Activated CD4-positive, alpha-beta T cell treated with anti-CD3 and anti-CD28 coated beads for 24 hours (primary cell): ENCODE measurements at regions not wholly inside any gene's neighbourhood (a gene's known extent, or its start where the extent isn't known, plus 50 kb on each side); places are given as distances from the start of the nearest gene placed in this dataset.

ENCODE experiments used
- DNase-seq, 2 donors: peaks; one replicate each; pipeline ENCODE4 v3.0.0-alpha.2; 2020; ENCODE audit warnings: low read depth in 2 of 2

DNA sequence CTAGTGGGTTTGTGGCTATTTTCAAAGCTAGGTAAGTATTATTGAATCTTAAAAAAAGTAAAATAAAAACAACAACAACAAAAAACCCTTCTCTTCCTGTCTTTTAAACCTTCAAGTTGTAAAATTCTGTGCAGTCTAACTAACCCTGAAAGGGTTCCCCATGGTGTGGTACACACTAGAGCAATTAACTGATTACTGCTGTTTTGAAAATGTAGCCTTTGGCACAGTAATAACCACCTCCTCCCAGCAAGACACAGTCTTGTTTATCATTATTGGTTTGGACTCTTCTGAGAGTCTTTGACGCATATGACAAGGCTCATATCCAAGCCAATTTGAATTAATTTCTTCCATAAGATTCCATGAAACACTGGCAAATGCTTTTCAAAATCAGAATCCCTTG lies 2184.6 kb upstream of the PIK3C3 start:
- no peak for DNase-seq

- DNase-seq: no peak
Observed at GRCh38 chr18:39764873-39765272, 2190.2 kb upstream of the PIK3C3 start.

DNA sequence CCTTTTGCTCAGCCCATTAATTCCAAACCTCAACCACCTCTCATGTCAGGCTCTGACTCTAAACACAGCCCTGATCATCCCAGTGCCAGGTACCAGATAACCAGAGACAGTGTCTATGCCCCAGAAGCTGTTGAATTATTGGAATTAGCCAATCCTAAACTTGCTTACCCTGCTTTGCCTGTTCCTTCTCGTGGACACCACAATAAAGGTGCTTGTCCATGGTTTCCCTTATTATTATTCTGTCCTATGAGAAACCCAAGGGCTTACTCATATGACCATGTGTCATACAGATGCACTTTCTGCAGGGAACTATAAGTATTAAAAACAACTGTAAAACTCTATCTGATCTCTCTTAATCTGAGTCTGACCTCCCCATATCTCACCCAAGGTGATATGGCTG lies 2193.8 kb upstream of the PIK3C3 start:
- no peak for DNase-seq

GRCh38 chr18:39759926-39760325 lies 2194.3 kb upstream of the CELF4 start:
- no peak for DNase-seq

DNA sequence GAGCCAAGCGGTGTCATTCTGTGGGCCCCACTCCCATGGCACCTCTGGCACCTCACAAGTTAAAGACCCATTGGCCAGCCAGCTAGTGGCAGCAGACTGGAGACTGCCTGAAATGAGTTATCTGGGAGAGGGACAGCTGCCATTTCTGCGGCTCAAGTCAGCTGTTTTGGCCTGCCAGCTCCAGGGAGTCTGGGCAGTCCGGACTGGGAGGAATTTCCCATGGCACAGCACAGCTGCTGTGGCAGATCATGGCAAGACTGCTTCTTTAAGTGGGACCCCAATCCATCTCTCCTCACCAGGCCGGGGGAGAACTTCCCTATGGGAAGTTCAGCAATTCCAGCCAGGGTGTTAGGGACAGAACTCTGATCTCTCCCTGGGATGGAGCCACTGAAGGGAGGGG lies 2187.6 kb upstream of the CELF4 start:
- no peak for DNase-seq

DNA sequence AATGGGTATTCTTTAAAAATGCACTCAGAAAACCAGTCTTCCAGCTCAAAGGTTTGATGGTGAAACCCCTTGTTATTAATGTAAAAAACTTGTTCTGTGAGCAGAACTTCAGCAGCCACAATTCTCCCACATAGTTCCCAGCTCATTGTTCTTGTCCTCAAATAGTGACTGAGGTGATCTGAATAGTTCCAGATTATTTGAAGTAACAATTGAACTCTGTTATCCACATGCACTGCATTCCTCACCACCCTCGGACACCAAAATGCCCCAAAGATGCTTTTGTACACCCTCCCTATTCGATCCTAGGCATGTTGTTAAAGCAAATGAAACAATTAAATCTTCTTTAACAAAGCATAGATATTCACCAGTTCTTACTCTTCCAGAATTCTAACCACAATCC lies 2186.8 kb upstream of the CELF4 start:
- DNase-seq: no peak

DNA sequence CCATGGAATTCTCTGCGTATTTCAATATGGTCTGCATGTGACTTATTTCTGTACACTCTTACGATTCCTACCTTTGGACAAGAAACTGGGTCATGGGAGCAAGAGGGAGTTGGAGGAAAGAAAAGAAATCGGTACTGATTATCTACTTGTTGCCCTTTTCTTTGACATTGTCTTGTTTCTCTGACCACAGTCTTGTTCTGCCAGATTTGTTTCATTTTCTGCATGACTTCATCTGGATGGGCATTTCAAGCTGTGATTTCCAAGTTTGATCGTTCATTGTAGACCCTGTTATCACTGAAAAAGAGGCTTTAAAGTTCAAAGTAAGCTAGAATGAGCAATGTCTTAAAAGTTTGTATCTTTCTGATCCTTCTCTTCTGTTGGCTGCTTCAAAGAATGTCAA lies 2186.3 kb upstream of the CELF4 start:
- no peak for DNase-seq

DNA sequence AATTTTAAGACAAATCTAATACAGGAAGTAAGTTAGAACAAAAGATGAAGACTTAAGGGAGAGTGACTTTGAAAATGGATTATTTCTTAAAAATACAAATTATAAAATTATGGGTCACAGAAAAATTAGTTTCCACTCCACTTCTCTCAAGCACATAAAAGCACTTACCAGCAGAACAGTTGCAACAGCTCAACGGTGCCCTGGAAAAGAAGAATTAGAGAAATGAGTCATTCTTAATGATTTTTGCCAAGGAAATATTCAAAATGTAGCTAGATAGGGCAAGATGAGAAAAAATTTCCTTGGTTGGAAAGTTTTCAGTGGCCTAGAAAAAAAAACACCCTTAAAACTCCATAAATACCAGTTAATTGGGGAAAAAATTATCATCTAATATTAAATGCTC lies 2185.6 kb upstream of the CELF4 start:
- DNase-seq: no peak

DNA sequence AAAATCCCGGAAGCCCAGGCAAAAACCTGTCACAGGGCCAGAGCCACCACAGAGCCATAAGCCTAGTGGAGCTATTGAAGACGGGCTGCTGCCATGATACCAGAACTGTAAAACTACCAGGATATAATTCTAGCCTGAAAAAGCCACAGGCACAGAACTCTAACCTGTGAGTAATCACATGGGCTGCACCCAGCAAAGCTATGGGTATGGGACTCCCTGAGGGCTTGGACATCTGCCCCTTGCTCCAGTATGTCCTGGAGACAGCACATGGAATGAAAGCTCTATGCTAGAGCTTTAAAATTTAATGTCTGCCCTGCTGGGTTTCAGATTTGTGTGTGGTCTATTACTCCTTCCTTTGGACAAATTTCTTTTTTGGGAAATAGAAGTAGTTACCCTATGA lies 2183.6 kb upstream of the CELF4 start:
- no peak for DNase-seq

GRCh38 chr18:39748727-39749126 lies 2183.1 kb upstream of the CELF4 start:
- DNase-seq: no peak

- DNase-seq: no peak
Observed at GRCh38 chr18:39746201-39746600, 2180.6 kb upstream of the CELF4 start.

- no peak for DNase-seq
Observed at GRCh38 chr18:39743463-39743862, 2177.9 kb upstream of the CELF4 start.

DNA sequence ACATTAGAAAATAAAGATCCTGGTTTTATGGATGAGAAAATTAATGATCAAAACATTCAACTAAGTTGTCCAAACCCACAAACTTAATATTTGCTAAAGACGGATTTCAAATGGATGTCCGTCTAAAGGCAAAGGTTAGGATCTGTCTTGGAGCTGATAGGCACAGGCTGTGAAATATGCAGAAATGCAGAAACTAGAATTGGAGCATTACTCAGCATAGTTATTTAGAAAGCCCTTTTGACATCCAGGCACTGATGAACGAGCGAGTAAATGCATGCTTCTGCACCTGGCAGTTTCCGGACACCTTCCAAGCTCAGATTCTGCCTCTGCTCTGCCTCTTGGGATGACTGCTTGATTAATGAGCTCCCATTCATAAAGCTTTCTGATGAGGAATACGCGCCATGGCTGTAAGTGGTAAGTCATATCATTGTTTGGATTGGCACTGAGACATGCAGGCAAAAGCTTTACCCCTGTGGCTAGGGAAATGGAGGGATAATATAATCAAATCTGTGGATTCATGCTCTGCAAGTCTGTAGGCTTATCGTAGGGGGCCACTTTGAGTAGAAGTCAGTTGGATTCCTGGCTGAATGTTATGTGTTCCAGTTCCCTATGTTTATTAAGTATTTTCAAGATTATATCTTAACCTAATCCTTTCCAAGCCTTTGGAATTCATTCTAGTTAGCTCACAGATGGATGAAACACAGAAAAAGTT lies 2176.3 kb upstream of the CELF4 start:
- DNase-seq: no peak

- no peak for DNase-seq
Observed at GRCh38 chr18:39737869-39738268, 2172.3 kb upstream of the CELF4 start.

- no peak for DNase-seq
Observed at GRCh38 chr18:39732918-39733317, 2167.3 kb upstream of the CELF4 start.

DNA sequence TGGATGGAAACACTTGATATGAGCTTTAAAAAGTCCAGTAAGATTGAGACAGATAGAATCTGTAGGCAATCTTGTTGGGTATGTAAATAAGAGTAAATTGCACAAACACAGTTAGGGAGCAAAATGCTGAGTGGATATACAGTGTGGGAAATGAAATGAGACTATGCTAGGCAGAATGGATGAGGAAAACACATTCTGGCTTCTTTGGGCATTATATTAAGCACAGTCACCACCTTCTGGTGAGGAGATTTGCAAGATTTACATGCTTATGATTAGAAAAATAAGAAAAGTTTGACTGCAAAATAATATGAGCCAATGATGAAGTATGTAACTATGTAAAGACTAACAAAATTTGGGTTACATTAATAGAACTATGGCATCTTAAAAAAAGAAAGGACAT lies 2165.0 kb upstream of the CELF4 start:
- no peak for DNase-seq

- no peak for DNase-seq
Observed at GRCh38 chr18:39724652-39725051, 2159.1 kb upstream of the CELF4 start.

- DNase-seq: no peak
Observed at GRCh38 chr18:39721712-39722111, 2156.1 kb upstream of the CELF4 start.

DNA sequence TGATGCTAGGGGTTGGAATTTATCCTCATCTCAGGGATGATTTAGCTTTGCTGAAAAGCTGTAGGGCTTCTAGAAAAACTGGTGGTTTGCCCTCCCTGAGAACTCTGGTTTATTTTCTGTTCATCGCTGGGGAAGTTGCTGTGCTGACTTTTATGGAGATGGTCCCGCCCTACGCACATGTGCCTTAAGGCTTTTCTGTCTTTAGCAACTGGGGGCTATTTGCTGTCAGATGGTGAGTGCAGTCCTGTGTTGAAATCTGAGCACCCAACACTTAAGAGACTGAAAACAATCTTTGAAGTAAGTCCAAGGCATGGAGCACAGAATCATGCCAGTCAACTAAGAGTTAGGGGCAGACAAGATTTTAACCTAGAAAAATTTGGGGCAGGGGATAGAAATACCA lies 2148.4 kb upstream of the CELF4 start:
- DNase-seq: no peak

DNA sequence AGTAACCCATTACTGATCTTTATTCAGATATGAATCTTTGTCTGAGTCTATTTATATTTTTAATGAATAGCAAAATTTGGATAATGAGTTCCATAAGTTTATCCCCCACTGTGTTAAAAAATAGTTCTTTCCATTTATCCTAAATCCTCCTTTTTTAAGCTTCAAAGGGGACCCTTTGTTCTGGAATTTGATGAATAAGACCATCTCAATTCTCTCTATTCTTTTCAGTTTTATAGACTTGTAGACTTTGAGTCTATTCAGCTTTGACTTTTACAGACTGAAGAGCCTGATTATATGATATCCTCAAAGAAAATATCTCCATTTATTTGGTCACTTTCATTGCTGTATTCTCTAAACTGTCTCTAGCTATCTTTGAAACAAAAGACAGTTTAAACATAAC lies 2146.1 kb upstream of the CELF4 start:
- no peak for DNase-seq

DNA sequence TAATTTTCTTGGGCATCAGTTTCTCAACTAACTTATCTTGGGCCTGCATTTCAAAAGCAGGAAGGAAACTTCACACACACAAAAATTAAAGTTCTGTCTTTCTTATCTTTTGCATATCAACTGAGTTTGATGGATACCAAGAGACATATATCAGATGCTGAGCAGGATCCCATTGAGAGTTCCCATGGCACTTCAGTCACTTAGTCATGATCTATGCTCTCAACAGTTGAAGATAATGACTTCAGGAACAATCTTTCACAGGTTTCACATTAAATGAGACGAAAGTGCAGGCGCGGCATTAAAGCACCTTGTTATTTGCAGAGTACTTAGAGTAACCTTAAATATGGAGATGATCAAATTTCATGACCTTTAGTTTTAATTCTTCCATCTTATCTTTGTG lies 2139.8 kb upstream of the CELF4 start:
- no peak for DNase-seq

DNA sequence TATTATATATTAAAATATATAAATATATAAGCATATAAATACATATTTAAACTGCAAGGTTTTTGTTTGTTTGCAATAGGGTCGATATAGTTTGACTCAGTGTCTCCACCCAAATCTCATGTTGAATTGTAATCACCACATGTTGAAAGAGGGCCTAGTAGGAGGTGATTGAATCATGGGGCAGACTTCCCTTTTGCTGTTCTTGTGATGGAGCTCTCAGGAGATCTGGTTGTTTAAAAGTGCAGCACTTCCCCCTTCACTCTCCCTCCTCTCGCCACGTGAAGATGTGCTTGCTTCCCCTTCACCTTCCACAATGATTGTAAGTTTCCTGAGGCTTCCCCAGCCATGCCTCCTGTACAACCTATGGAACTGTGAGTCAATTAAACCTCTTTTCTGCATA lies 2137.3 kb upstream of the CELF4 start:
- DNase-seq: no peak

- no peak for DNase-seq
Observed at GRCh38 chr18:39701839-39702238, 2136.2 kb upstream of the CELF4 start.

GRCh38 chr18:39701055-39701783 lies 2135.6 kb upstream of the CELF4 start:
- no peak for DNase-seq
